Thyroid gland (tissue), 4 donors: ENCODE measurements at regions not wholly inside any gene's neighbourhood (a gene's known extent, or its start where the extent isn't known, plus 50 kb on each side); places are given as distances from the start of the nearest gene placed in this dataset.

ENCODE experiments used
- CTCF ChIP-seq, 6 experiments: fragments of 200-600 bp in 3 of 6; fragments of 450-650 bp in 3 of 6; sonication (generic) in 3 of 6; IDR thresholded peaks; one replicate each; pipeline ENCODE4 v1.5.1; 2016 to 2019; ENCODE audit warnings: antibody characterized with exemption in 6 of 6, mild to moderate bottlenecking in 2 of 6, inconsistent platforms in 1 of 6, moderate library complexity in 1 of 6
- POLR2A ChIP-seq, 2 donors: fragments of 450-650 bp; IDR thresholded peaks; one replicate each; pipeline ENCODE4 v1.6.1; 2017; ENCODE audit warnings: antibody characterized with exemption in 2 of 2, mild to moderate bottlenecking in 2 of 2, moderate library complexity in 1 of 2

DNA sequence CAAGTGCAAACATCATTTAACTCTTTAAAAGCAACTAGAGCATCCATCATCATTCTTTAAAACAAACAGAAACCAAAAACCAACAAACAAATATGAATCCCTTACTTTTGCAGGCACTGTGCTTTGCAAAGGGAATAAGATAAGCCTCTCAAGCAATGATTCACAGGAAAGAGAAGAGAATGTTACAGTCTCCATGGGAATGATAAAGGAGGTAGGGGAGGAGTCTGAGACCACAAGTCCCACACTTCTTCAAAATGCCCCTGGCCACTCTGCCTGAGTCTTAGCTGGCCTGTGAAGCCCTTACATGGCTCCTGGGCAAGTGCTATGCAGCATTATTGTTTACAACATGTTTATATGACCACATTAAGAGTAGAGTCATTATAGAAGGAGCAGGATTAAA, 257.7 kb upstream of the MARCKS start:
- TF ChIP-seq CTCF (IDR thresholded peaks at IDR 0.05), result no peak
- TF ChIP-seq POLR2A (IDR thresholded peaks at IDR 0.05), result no peak
